ENCODE measurements at regions not wholly inside any gene's neighbourhood (a gene's known extent, or its start where the extent isn't known, plus 50 kb on each side); places are given as distances from the start of the nearest gene placed in this dataset.
"Not testable (repeated sequence)": the region's sequence is repeated elsewhere in the genome, so short reads cannot be mapped to it uniquely, and the experiment has no call there.

- H3K4me3 ChIP-seq (replicated peaks in 1 of 3; ENCODE audit: low read depth in 2 of 3, low read length in 3 of 3), result no peak overlapping the region
- Mint-ChIP-seq H3K4me1 (no peaks in the 10 kb centered on the region), H3K27ac (no peak overlapping the region), H3K27me3 (ENCODE audit: low read depth in 3 of 3) (peaks cover 0 to 1% (median 0%) of the 10 kb centered on the region in 3 donors), H3K36me3 (no peaks in the 10 kb centered on the region), H3K4me3 (no peak overlapping the region), H3K9me3 (peaks cover 0 to 6% (median 2%) of the 10 kb centered on the region in 7 donors)
- no peak for DNase-seq
- no peaks in the 10 kb centered on the region for H3K4me1 ChIP-seq (ENCODE audit: control insufficient read depth in 1 of 2, insufficient read depth in 2 of 2, low read length in 2 of 2)
- peaks cover 0 to 8% of the 10 kb centered on the region in 2 donors for H3K9me3 ChIP-seq (replicated peaks in 1 of 2; ENCODE audit: control insufficient read depth in 1 of 2, insufficient read depth in 1 of 2, low read length in 2 of 2)
- no CpG with 5 or more reads among the region's 3 CpGs for WGBS (ENCODE audit: insufficient coverage)
- H3K27ac ChIP-seq (ENCODE audit: low read depth in 1 of 2, low read length in 2 of 2), result no peak overlapping the region
- H4K20me1 ChIP-seq (ENCODE audit: insufficient read depth, low read length), result no peaks in the 10 kb centered on the region
- H3K36me3 ChIP-seq (replicated peaks in 1 of 2; ENCODE audit: control insufficient read depth in 1 of 2, insufficient read depth in 2 of 2, low read length in 2 of 2), result no peaks in the 10 kb centered on the region
- no peak overlapping the region for H3K9ac ChIP-seq (ENCODE audit: insufficient read depth, low read length, poor library complexity, severe bottlenecking)
- H3K79me2 ChIP-seq (ENCODE audit: insufficient read depth, low read length), result no peaks in the 10 kb centered on the region
- intact Hi-C loops (cut with micrococcal nuclease), result no loop called here
- H3K27me3 ChIP-seq (ENCODE audit: control insufficient read depth in 2 of 2, insufficient read depth in 2 of 2, low read length in 2 of 2), result no peaks in the 10 kb centered on the region
- no peak overlapping the region for H3K4me2 ChIP-seq (replicated peaks; ENCODE audit: extremely low read depth, low read length, poor library complexity, severe bottlenecking)
- H2AFZ ChIP-seq (ENCODE audit: insufficient read depth, low read depth, low read length, poor library complexity, severe bottlenecking), result no peak overlapping the region
- no peak for TF ChIP-seq CTCF (IDR thresholded peaks at IDR 0.05)
Observed at GRCh38 chr14:28831126-28831525, 64.5 kb downstream of the FOXG1 start.

DNA sequence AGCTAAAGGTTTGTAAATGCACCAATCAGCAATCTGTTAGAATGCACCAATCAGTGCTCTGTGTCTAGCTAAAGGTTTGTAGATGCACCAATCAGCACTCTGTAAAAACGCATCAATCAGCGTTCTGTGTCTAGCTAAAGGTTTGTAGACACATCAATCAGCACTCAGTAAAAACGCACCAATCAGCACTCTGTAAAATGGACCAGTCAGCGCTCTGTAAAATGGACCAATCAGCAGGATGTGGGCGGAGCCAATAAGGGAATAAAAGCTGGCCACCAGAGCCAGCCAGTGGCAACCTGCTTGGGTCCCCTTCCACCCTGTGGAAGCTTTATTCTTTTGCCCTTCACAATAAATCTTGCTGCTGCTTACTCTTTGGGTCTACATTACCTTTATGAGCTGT lies 76.0 kb downstream of the FOXG1 start:
- H3K79me2 ChIP-seq (ENCODE audit: insufficient read depth, low read length); H3K4me1 ChIP-seq (ENCODE audit: control insufficient read depth in 1 of 2, insufficient read depth in 2 of 2, low read length in 2 of 2); H3K9me3 Mint-ChIP-seq; H4K20me1 ChIP-seq (ENCODE audit: insufficient read depth, low read length); H3K9ac ChIP-seq (ENCODE audit: insufficient read depth, low read length, poor library complexity, severe bottlenecking); H3K4me2 ChIP-seq (replicated peaks; ENCODE audit: extremely low read depth, low read length, poor library complexity, severe bottlenecking); H3K36me3 Mint-ChIP-seq; H3K9me3 ChIP-seq (replicated peaks in 1 of 2; ENCODE audit: control insufficient read depth in 1 of 2, insufficient read depth in 1 of 2, low read length in 2 of 2); H3K36me3 ChIP-seq (replicated peaks in 1 of 2; ENCODE audit: control insufficient read depth in 1 of 2, insufficient read depth in 2 of 2, low read length in 2 of 2); H3K27ac Mint-ChIP-seq; H3K4me1 Mint-ChIP-seq; H3K27ac ChIP-seq (ENCODE audit: low read depth in 1 of 2, low read length in 2 of 2); intact Hi-C loops (cut with micrococcal nuclease); H3K4me3 Mint-ChIP-seq; H2AFZ ChIP-seq (ENCODE audit: insufficient read depth, low read depth, low read length, poor library complexity, severe bottlenecking); H3K27me3 ChIP-seq (ENCODE audit: control insufficient read depth in 2 of 2, insufficient read depth in 2 of 2, low read length in 2 of 2); H3K27me3 Mint-ChIP-seq (ENCODE audit: low read depth in 3 of 3); H3K4me3 ChIP-seq (replicated peaks in 1 of 3; ENCODE audit: low read depth in 2 of 3, low read length in 3 of 3); DNase-seq: not testable (repeated sequence)
- WGBS (ENCODE audit: insufficient coverage), result 79% methylated on average over 5 of the region's 5 CpGs
